Neural cell (in vitro differentiated cells): ENCODE measurements at regions not wholly inside any gene's neighbourhood (a gene's known extent, or its start where the extent isn't known, plus 50 kb on each side); places are given as distances from the start of the nearest gene placed in this dataset.
"Not testable (repeated sequence)": the region's sequence is repeated elsewhere in the genome, so short reads cannot be mapped to it uniquely, and the experiment has no call there.

Experiments used
- CTCF ChIP-seq: fragments of 450-650 bp; IDR thresholded peaks from 2 replicates; pipeline ENCODE4 v1.5.1; 2014; ENCODE audit warnings: antibody characterized with exemption, mild to moderate bottlenecking, moderate library complexity; ENCODE audit not compliant: poor library complexity, severe bottlenecking
- EP300 ChIP-seq: fragments of 450-650 bp; conservative IDR thresholded peaks from 2 replicates; pipeline ENCODE4 v1.6.1; 2014; ENCODE audit warnings: antibody characterized with exemption, mild to moderate bottlenecking, moderate library complexity; ENCODE audit not compliant: poor library complexity, severe bottlenecking
- EZH2 ChIP-seq: fragments of 200-600, 300-800 bp; shearing (Covaris generic), sonication (generic); IDR thresholded peaks from 2 replicates; pipeline ENCODE4 v1.6.1; 2014; ENCODE audit warnings: antibody characterized with exemption, low read length, borderline replicate concordance, mild to moderate bottlenecking; ENCODE audit not compliant: insufficient read depth, poor library complexity, severe bottlenecking
- MXI1 ChIP-seq: fragments of 450-650 bp; conservative IDR thresholded peaks from 2 replicates; pipeline ENCODE4 v1.6.1; 2014; ENCODE audit warnings: antibody characterized with exemption, mild to moderate bottlenecking; ENCODE audit not compliant: poor library complexity, severe bottlenecking
- POLR2AphosphoS5 ChIP-seq: IDR thresholded peaks from 2 replicates; pipeline ENCODE4 v1.6.1; 2012
- RAD21 ChIP-seq: fragments of 450-650 bp; conservative IDR thresholded peaks from 2 replicates; pipeline ENCODE4 v1.6.1; 2014; ENCODE audit warnings: antibody characterized with exemption, mild to moderate bottlenecking, moderate library complexity
- REST ChIP-seq: IDR thresholded peaks from 2 replicates; pipeline ENCODE4 v1.6.1; 2012; ENCODE audit warnings: borderline replicate concordance
- SMC3 ChIP-seq: fragments of 450-650 bp; conservative IDR thresholded peaks from 2 replicates; pipeline ENCODE4 v1.6.1; 2014; ENCODE audit warnings: antibody characterized with exemption, mild to moderate bottlenecking, moderate library complexity; ENCODE audit not compliant: poor library complexity

- not testable (repeated sequence) for TF ChIP-seq CTCF, POLR2AphosphoS5, EP300, MXI1, EZH2, REST, SMC3, RAD21
Measured at GRCh38 chr22:49669427-49669968, 158.2 kb downstream of the BRD1 start.
